Thyroid gland (tissue), 4 donors: ENCODE measurements at regions not wholly inside any gene's neighbourhood (a gene's known extent, or its start where the extent isn't known, plus 50 kb on each side); places are given as distances from the start of the nearest gene placed in this dataset.

ENCODE experiments used
- DNase-seq, 2 donors: peaks; one replicate each; pipeline ENCODE4 v3.0.0-alpha.2; 2019
- H3K27ac ChIP-seq, 3 donors: fragments of 200-600 bp; sonication (generic); 1 replicate in 2 of 3; 2 replicates in 1 of 3; pipeline ENCODE4 v1.5.1; 2016 to 2019; ENCODE audit warnings: mild to moderate bottlenecking in 1 of 3, moderate library complexity in 1 of 3
- H3K27me3 ChIP-seq: fragments of 200-600 bp; sonication (generic); one replicate; pipeline ENCODE4 v1.5.1; 2019
- H3K36me3 ChIP-seq, 2 donors: fragments of 200-600 bp; sonication (generic); one replicate each; pipeline ENCODE4 v1.5.1; 2016 to 2019
- H3K4me1 ChIP-seq, 2 donors: fragments of 200-600 bp; sonication (generic); one replicate each; pipeline ENCODE4 v1.5.1; 2017 to 2019
- H3K4me3 ChIP-seq, 3 donors: fragments of 200-600 bp; sonication (generic); replicated peaks in 1 of 3; 1 replicate in 2 of 3; 2 replicates in 1 of 3; pipeline ENCODE4 v1.5.1; 2016; ENCODE audit warnings: mild to moderate bottlenecking in 1 of 3
- H3K9me3 ChIP-seq: fragments of 200-600 bp; sonication (generic); one replicate; pipeline ENCODE4 v1.5.1; 2017
- CTCF ChIP-seq, 6 experiments: fragments of 200-600 bp in 3 of 6; fragments of 450-650 bp in 3 of 6; sonication (generic) in 3 of 6; IDR thresholded peaks; one replicate each; pipeline ENCODE4 v1.5.1; 2016 to 2019; ENCODE audit warnings: antibody characterized with exemption in 6 of 6, mild to moderate bottlenecking in 2 of 6, inconsistent platforms in 1 of 6, moderate library complexity in 1 of 6
- POLR2A ChIP-seq, 2 donors: fragments of 450-650 bp; IDR thresholded peaks; one replicate each; pipeline ENCODE4 v1.6.1; 2017; ENCODE audit warnings: antibody characterized with exemption in 2 of 2, mild to moderate bottlenecking in 2 of 2, moderate library complexity in 1 of 2
- WGBS, 2 donors: methylation state at CpG; one replicate each; pipeline ENCODE4 v1.1.5; 2017; 5-methylcytosine and 5-hydroxymethylcytosine counted together
- intact Hi-C: fragments of 100-400 bp; cut with DNase I; formaldehyde crosslinking; loops from one replicate; pipeline ENCODE4 v1.15.1; 2023

DNA sequence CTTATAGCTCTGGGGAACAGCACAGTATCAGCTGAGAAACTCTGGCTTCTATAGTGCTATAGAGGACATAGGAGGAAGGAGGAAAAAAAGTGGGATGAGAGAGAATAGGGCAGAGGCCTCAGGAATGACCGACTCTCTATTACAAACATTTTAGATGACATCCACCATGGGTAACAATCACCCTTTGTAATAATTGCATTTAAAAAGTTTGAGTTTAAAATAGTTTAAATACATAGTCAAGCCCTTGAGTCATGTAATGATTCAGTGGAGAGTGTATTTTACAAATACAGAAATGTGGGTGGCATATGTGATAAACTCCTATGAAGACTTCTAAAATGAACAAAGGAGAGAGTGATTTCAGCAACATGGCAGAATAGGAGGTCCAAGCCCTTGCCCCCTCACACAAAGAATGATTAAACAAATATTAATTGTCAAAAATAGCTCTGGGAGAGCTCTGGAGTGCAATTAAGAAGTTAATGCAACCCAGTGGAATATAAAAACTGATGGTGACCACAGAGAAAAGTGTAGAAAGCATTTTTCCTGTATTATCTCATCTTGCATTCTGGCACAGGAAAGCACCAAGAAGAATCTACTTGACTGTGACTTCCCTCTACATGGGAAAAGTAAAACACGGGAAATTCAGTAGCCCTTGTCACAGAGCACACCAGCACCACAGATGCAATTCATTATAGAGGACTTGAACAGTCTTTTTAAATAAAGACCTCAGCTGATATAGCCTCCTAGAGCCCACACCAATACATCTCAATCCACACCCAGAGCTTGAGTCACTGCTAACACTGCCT lies 569.0 kb upstream of the SORCS1 start:
- H3K27ac ChIP-seq, result no peak overlapping the region
- DNase-seq, result no peak
- no peaks in the 10 kb centered on the region for H3K9me3 ChIP-seq
- no peaks in the 10 kb centered on the region for H3K4me1 ChIP-seq
- no peaks in the 10 kb centered on the region for H3K27me3 ChIP-seq
- no peak for TF ChIP-seq POLR2A (IDR thresholded peaks at IDR 0.05)
- TF ChIP-seq CTCF (IDR thresholded peaks at IDR 0.05), result no peak
- no peak overlapping the region for H3K4me3 ChIP-seq
- WGBS, 2 donors, result 38 to 62% methylated on average over 2 of the region's 2 CpGs
- intact Hi-C loops, result no loop called here
- H3K36me3 ChIP-seq, result no peaks in the 10 kb centered on the region

GRCh38 chr10:107732045-107732444 lies 567.5 kb upstream of the SORCS1 start:
- intact Hi-C loops, result no loop called here
- DNase-seq, result no peak
- Histone ChIP-seq H3K4me3 (no peak overlapping the region), H3K27me3 (no peaks in the 10 kb centered on the region), H3K9me3 (no peaks in the 10 kb centered on the region), H3K4me1 (no peaks in the 10 kb centered on the region), H3K27ac (no peak overlapping the region), H3K36me3 (no peaks in the 10 kb centered on the region)
- 91 to 92% methylated on average over 7 of the region's 7 CpGs for WGBS, 2 donors
- TF ChIP-seq POLR2A (IDR thresholded peaks at IDR 0.05), result no peak
- no peak for TF ChIP-seq CTCF (IDR thresholded peaks at IDR 0.05)

- WGBS, 2 donors, result 29 to 44% methylated on average over 5 of the region's 5 CpGs
- Histone ChIP-seq H3K4me3 (no peak overlapping the region), H3K9me3 (no peaks in the 10 kb centered on the region), H3K27ac (no peak overlapping the region), H3K27me3 (no peaks in the 10 kb centered on the region), H3K4me1 (no peaks in the 10 kb centered on the region), H3K36me3 (no peaks in the 10 kb centered on the region)
- DNase-seq, result no peak
- TF ChIP-seq CTCF (IDR thresholded peaks at IDR 0.05), result no peak
- no peak for TF ChIP-seq POLR2A (IDR thresholded peaks at IDR 0.05)
- intact Hi-C loops, result no loop called here
Measured at GRCh38 chr10:107728807-107729206, 564.3 kb upstream of the SORCS1 start.

DNA sequence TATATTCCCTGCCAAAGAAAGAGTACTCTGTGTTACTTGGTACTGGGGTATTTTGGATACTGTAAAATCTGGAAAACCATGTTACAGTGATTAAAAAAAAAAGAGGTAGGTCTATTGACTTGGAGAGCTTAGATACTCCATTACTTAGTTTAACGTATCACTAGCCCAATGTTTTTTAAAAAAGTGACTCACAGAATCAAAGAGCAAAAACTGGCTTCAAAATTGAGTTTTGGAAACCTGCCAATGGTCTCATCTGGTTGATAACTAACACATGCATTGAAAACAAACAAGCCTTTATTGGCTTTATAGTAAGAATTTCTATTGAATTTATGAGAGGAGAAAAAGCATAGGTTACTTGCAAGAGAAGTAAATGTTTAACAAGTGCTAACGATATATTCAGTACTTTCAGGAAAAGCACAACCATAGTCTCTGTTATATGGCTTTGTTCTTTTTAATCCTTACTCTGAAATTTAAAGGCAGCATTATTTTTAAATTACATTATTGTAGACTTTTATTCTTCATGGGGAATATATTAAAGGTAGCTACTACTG lies 563.3 kb upstream of the SORCS1 start:
- intact Hi-C loops, result no loop called here
- Histone ChIP-seq H3K36me3 (no peaks in the 10 kb centered on the region), H3K9me3 (no peaks in the 10 kb centered on the region), H3K4me3 (no peak overlapping the region), H3K4me1 (no peaks in the 10 kb centered on the region), H3K27me3 (no peaks in the 10 kb centered on the region), H3K27ac (no peak overlapping the region)
- no peak for DNase-seq
- WGBS, 2 donors, result 52 to 53% methylated on average over 2 of the region's 2 CpGs
- TF ChIP-seq POLR2A (IDR thresholded peaks at IDR 0.05) (no peak), CTCF (IDR thresholded peaks at IDR 0.05) (no peak)

DNA sequence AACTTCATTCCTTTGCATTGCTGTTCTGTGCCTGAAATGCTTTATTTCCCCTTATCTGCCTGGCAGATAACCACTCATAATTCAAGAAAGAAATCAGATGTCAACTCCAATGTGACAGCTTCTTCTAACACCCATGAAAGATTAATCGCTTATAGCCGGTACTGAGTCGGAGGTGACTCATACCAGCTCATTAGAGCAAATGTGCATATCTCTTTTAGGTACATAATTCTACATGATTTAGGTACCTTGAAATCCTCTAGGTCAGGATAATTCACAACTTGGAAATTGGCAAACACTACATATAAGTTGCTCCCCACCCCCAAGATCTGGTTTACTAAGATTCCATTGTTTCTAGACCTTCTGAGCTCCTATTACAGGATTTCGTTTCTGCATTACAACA lies 554.4 kb upstream of the SORCS1 start:
- intact Hi-C loops, result no loop called here
- TF ChIP-seq POLR2A (IDR thresholded peaks at IDR 0.05) (no peak), CTCF (IDR thresholded peaks at IDR 0.05) (no peak)
- WGBS, 2 donors, result 89 to 90% methylated on average over 4 of the region's 4 CpGs

More for the DNA sequence above, 554.4 kb upstream of the SORCS1 start:
- no peaks in the 10 kb centered on the region for H3K4me1 ChIP-seq
- H3K36me3 ChIP-seq, result no peaks in the 10 kb centered on the region
- DNase-seq, result no peak
- H3K9me3 ChIP-seq, result no peaks in the 10 kb centered on the region
- no peak overlapping the region for H3K4me3 ChIP-seq
- no peak overlapping the region for H3K27ac ChIP-seq
- no peaks in the 10 kb centered on the region for H3K27me3 ChIP-seq
